Smooth muscle cell (in vitro differentiated cells): ENCODE measurements at regions not wholly inside any gene's neighbourhood (a gene's known extent, or its start where the extent isn't known, plus 50 kb on each side); places are given as distances from the start of the nearest gene placed in this dataset.

Experiments used
- DNase-seq: peaks from one replicate; lab custom pipeline; 2025; ENCODE audit not compliant: unreplicated experiment; lab: John Stamatoyannopoulos, UW
- H2AFZ ChIP-seq: fragments of 200-600 bp; sonication (generic); 2 replicates; pipeline ENCODE4 v1.6.0; 2016; ENCODE audit warnings: antibody characterized with exemption, low read depth, mild to moderate bottlenecking
- H3F3A ChIP-seq: fragments of 200-600 bp; sonication (generic); 2 replicates; pipeline ENCODE4 v1.6.0; 2017; ENCODE audit warnings: antibody characterized with exemption, low read depth
- H3K27ac ChIP-seq: fragments of 200-600 bp; sonication (generic); 2 replicates; pipeline ENCODE4 v1.5.1; 2016; ENCODE audit warnings: low read depth, mild to moderate bottlenecking
- H3K27me3 ChIP-seq: fragments of 200-600 bp; sonication (generic); 2 replicates; pipeline ENCODE4 v1.6.1; 2016; ENCODE audit warnings: low read depth, mild to moderate bottlenecking
- H3K36me3 ChIP-seq: fragments of 200-600 bp; sonication (generic); 2 replicates; pipeline ENCODE4 v1.5.1; 2016; ENCODE audit warnings: low read depth
- H3K4me1 ChIP-seq: fragments of 200-600 bp; sonication (generic); 2 replicates; pipeline ENCODE4 v1.5.1; 2016; ENCODE audit warnings: low read depth
- H3K4me2 ChIP-seq: fragments of 200-600 bp; sonication (generic); 2 replicates; pipeline ENCODE4 v1.6.0; 2016; ENCODE audit warnings: mild to moderate bottlenecking
- H3K4me3 ChIP-seq: fragments of 200-600 bp; sonication (generic); 2 replicates; pipeline ENCODE4 v1.5.1; 2016; ENCODE audit warnings: mild to moderate bottlenecking
- H3K79me2 ChIP-seq: fragments of 200-600 bp; sonication (generic); 2 replicates; pipeline ENCODE4 v1.6.0; 2016; ENCODE audit warnings: low read depth, mild to moderate bottlenecking
- H3K9ac ChIP-seq: fragments of 200-600 bp; sonication (generic); 2 replicates; pipeline ENCODE4 v1.6.0; 2016; ENCODE audit warnings: low read depth
- H3K9me3 ChIP-seq: fragments of 200-600 bp; sonication (generic); replicated peaks from 2 replicates; pipeline ENCODE4 v1.5.1; 2016; ENCODE audit warnings: low read depth
- H4K20me1 ChIP-seq: fragments of 200-600 bp; sonication (generic); 2 replicates; pipeline ENCODE4 v1.6.0; 2016; ENCODE audit warnings: low read depth
- CTCF ChIP-seq: fragments of 200-600 bp; sonication (generic); IDR thresholded peaks from 2 replicates; pipeline ENCODE4 v1.5.1; 2017; ENCODE audit warnings: borderline replicate concordance, mild to moderate bottlenecking, antibody characterized with exemption; ENCODE audit not compliant: insufficient read depth, poor library complexity, severe bottlenecking
- WGBS: methylation state at CpG from one replicate; pipeline ENCODE4 v1.1.7; 2016; ENCODE audit warnings: low lambda C conversion rate; 5-methylcytosine and 5-hydroxymethylcytosine counted together

- H2AFZ ChIP-seq, result no peak overlapping the region
- 81% methylated on average over 1 of the region's 1 CpG for WGBS
- TF ChIP-seq CTCF, result no peak
These were observed 1597.1 kb downstream of the ADGRL3 start for GRCh38 chr4:62797221-62797620.

GRCh38 chr4:62791386-62791785 is 1591.3 kb downstream of the ADGRL3 start:
- WGBS, result 84% methylated on average over 2 of the region's 2 CpGs
- no peak for TF ChIP-seq CTCF
- Histone ChIP-seq H3K27ac (no peak overlapping the region), H3K9ac (no peak overlapping the region), H3F3A (no peaks in the 10 kb centered on the region), H3K4me3 (no peak overlapping the region), H3K79me2 (no peaks in the 10 kb centered on the region), H3K4me2 (no peak overlapping the region), H3K9me3 (no peaks in the 10 kb centered on the region), H2AFZ (no peak overlapping the region), H3K36me3 (no peaks in the 10 kb centered on the region), H3K4me1 (no peaks in the 10 kb centered on the region), H3K27me3 (no peaks in the 10 kb centered on the region), H4K20me1 (no peaks in the 10 kb centered on the region)
- DNase-seq, result no peak

More at GRCh38 chr4:62797221-62797620, 1597.1 kb downstream of the ADGRL3 start:
- Histone ChIP-seq H3K9me3 (no peaks in the 10 kb centered on the region), H3F3A (no peaks in the 10 kb centered on the region), H3K4me2 (no peak overlapping the region), H4K20me1 (no peaks in the 10 kb centered on the region), H3K4me3 (no peak overlapping the region), H3K4me1 (no peaks in the 10 kb centered on the region), H3K27ac (no peak overlapping the region), H3K79me2 (no peaks in the 10 kb centered on the region), H3K27me3 (no peaks in the 10 kb centered on the region), H3K9ac (no peak overlapping the region), H3K36me3 (no peaks in the 10 kb centered on the region)
- no peak for DNase-seq

GRCh38 chr4:62771983-62772557 is 1571.9 kb downstream of the ADGRL3 start:
- no peaks in the 10 kb centered on the region for H3K79me2 ChIP-seq
- 89% methylated on average over 9 of the region's 9 CpGs for WGBS
- H3K9ac ChIP-seq, result no peak overlapping the region

More at GRCh38 chr4:62771983-62772557, 1571.9 kb downstream of the ADGRL3 start:
- H3K9me3 ChIP-seq, result no peaks in the 10 kb centered on the region
- no peak for TF ChIP-seq CTCF
- DNase-seq, result no peak
- peaks cover 8% of the 10 kb centered on the region for H3K4me1 ChIP-seq
- H3K27ac ChIP-seq, result no peak overlapping the region
- peaks cover 4% of the 10 kb centered on the region for H3K27me3 ChIP-seq
- H3K36me3 ChIP-seq, result no peaks in the 10 kb centered on the region
- no peaks in the 10 kb centered on the region for H3F3A ChIP-seq
- H4K20me1 ChIP-seq, result no peaks in the 10 kb centered on the region
- no peak overlapping the region for H3K4me3 ChIP-seq
- H2AFZ ChIP-seq, result no peak overlapping the region
- no peak overlapping the region for H3K4me2 ChIP-seq
